T-helper 2 cell treated with Interferon-gamma antibody and Interleukin-4, amounts not matched to agents 100 ng/mL and 5 ng/mL, for 36 hours (primary cell): ENCODE measurements at regions not wholly inside any gene's neighbourhood (a gene's known extent, or its start where the extent isn't known, plus 50 kb on each side); places are given as distances from the start of the nearest gene placed in this dataset.
"Not testable (repeated sequence)": the region's sequence is repeated elsewhere in the genome, so short reads cannot be mapped to it uniquely, and the experiment has no call there.

ENCODE experiments used
- intact Hi-C: fragments of 100-400 bp; cut with micrococcal nuclease; formaldehyde crosslinking; loops from one replicate; pipeline ENCODE4 v1.15.1; 2023

GRCh38 chr4:174012135-174012885 lies 271.2 kb downstream of the FBXO8 start:
- intact Hi-C loops = no loop called here

GRCh38 chr4:174010547-174010946 lies 272.9 kb downstream of the FBXO8 start:
- intact Hi-C loops = no loop called here

GRCh38 chr4:174009686-174010451 lies 273.6 kb downstream of the FBXO8 start:
- intact Hi-C loops = no loop called here

GRCh38 chr4:174005422-174005821 lies 278.0 kb downstream of the FBXO8 start:
- intact Hi-C loops = no loop called here

GRCh38 chr4:173998471-173999144 lies 284.9 kb downstream of the FBXO8 start:
- intact Hi-C loops = no loop called here

GRCh38 chr4:173995779-173996178 lies 287.7 kb downstream of the FBXO8 start:
- intact Hi-C loops = not testable (repeated sequence)

- intact Hi-C loops = no loop called here
Measured at GRCh38 chr4:173991814-173992213, 291.7 kb downstream of the FBXO8 start.

- intact Hi-C loops = no loop called here
Measured at GRCh38 chr4:173991316-173991715, 292.2 kb downstream of the FBXO8 start.

- intact Hi-C loops = no loop called here
Measured at GRCh38 chr4:173990869-173991210, 292.6 kb downstream of the FBXO8 start.

- intact Hi-C loops = no loop called here
Measured at GRCh38 chr4:173990126-173990868, 293.2 kb downstream of the FBXO8 start.

GRCh38 chr4:173963523-173963922 lies 319.9 kb downstream of the FBXO8 start:
- intact Hi-C loops = not testable (repeated sequence)

GRCh38 chr4:173960398-173960797 lies 323.1 kb downstream of the FBXO8 start:
- intact Hi-C loops = no loop called here

GRCh38 chr4:173958445-173958844 lies 325.0 kb downstream of the FBXO8 start:
- intact Hi-C loops = no loop called here

GRCh38 chr4:173943547-173943946 lies 339.9 kb downstream of the FBXO8 start:
- intact Hi-C loops = no loop called here

- intact Hi-C loops = no loop called here
Measured at GRCh38 chr4:173940146-173940545, 343.3 kb downstream of the FBXO8 start.

GRCh38 chr4:173937631-173938270 lies 345.7 kb downstream of the FBXO8 start:
- intact Hi-C loops = no loop called here

- intact Hi-C loops = no loop called here
Measured at GRCh38 chr4:173936861-173937260, 346.6 kb downstream of the FBXO8 start.

GRCh38 chr4:173935622-173936405 lies 347.7 kb downstream of the FBXO8 start:
- intact Hi-C loops = no loop called here

- intact Hi-C loops = no loop called here
Measured at GRCh38 chr4:173934933-173935620, 348.4 kb downstream of the FBXO8 start.

- intact Hi-C loops = no loop called here
Measured at GRCh38 chr4:173934201-173934600, 349.3 kb downstream of the FBXO8 start.
